ENCODE measurements at regions not wholly inside any gene's neighbourhood (a gene's known extent, or its start where the extent isn't known, plus 50 kb on each side); places are given as distances from the start of the nearest gene placed in this dataset.

DNA sequence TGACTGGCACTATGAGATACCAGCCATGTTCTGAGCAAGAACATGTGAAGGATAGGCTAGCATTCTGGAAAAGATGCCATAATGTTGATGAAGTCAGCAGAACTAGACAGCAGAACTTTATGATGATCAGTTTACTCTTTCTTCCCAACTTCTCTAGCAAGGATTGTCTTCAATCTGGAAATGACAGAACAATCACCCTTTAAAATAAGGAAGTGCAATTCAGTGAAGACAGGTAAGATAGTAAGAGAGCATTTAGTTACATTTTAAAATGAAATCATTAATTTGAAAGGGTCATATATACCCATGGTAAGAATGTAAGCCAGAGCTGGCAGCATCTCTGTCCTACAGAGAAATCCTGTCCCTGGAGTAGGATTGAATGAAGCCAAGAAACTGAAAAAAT, 66.0 kb upstream of the C12orf71 start:
- Histone ChIP-seq H3K4me3 (no peak overlapping the region), H3K4me1 (replicated peaks in 1 of 2) (no peaks in the 10 kb centered on the region), H3K36me3 (replicated peaks in 1 of 2) (no peaks in the 10 kb centered on the region), H3K27ac (no peak overlapping the region), H3K27me3 (no peaks in the 10 kb centered on the region), H3K9me3 (replicated peaks in 1 of 3) (no peaks in the 10 kb centered on the region)
- intact Hi-C loops (cut with DNase I) = no loop called here
- TF ChIP-seq, protein P1, sequence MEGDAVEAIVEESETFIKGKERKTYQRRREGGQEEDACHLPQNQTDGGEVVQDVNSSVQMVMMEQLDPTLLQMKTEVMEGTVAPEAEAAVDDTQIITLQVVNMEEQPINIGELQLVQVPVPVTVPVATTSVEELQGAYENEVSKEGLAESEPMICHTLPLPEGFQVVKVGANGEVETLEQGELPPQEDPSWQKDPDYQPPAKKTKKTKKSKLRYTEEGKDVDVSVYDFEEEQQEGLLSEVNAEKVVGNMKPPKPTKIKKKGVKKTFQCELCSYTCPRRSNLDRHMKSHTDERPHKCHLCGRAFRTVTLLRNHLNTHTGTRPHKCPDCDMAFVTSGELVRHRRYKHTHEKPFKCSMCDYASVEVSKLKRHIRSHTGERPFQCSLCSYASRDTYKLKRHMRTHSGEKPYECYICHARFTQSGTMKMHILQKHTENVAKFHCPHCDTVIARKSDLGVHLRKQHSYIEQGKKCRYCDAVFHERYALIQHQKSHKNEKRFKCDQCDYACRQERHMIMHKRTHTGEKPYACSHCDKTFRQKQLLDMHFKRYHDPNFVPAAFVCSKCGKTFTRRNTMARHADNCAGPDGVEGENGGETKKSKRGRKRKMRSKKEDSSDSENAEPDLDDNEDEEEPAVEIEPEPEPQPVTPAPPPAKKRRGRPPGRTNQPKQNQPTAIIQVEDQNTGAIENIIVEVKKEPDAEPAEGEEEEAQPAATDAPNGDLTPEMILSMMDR (IDR thresholded peaks at IDR 0.05) = no peak
- TF ChIP-seq POLR2A (IDR thresholded peaks at IDR 0.05) = no peak
- no peak for DNase-seq

GRCh38 chr12:27148791-27149190, 66.4 kb upstream of the C12orf71 start:
- H3K27ac ChIP-seq = no peak overlapping the region
- H3K4me1 ChIP-seq (replicated peaks in 1 of 2) = no peaks in the 10 kb centered on the region
- intact Hi-C loops (cut with DNase I) = no loop called here
- no peak for DNase-seq
- no peak overlapping the region for H3K4me3 ChIP-seq
- TF ChIP-seq POLR2A (IDR thresholded peaks at IDR 0.05) = no peak
- TF ChIP-seq, protein P1 (IDR thresholded peaks at IDR 0.05) = no peak
- H3K9me3 ChIP-seq (replicated peaks in 1 of 3) = no peaks in the 10 kb centered on the region
- no peaks in the 10 kb centered on the region for H3K36me3 ChIP-seq (replicated peaks in 1 of 2)
- no peaks in the 10 kb centered on the region for H3K27me3 ChIP-seq
- WGBS, 4 donors = 59 to 78% (median 71%) methylated on average over 2 of the region's 2 CpGs

DNA sequence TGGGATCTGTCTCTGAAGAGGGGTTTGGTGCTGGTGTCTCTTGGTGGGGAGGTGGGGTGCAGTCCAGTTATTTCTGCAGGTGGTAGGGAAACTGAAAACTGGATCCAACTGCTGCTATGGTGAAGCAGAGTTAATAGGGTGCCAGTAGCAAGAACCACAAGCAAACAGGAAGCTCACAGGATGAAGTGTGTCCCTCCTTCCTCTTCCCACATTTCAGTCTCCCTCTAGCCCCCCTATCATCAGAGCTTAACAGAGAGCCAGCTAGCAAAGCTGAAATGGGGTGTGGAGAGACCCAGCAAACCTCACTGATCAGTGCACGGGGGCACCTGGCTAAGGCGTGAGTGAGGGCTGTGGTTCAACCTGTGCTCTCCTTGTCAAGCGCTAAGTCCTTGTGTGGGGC, 69.1 kb upstream of the C12orf71 start:
- no peak overlapping the region for H3K27ac ChIP-seq
- intact Hi-C loops (cut with DNase I) = no loop called here
- no peaks in the 10 kb centered on the region for H3K27me3 ChIP-seq
- no peak overlapping the region for H3K4me3 ChIP-seq
- TF ChIP-seq, protein P1 (IDR thresholded peaks at IDR 0.05) = no peak
- no peak for TF ChIP-seq POLR2A (IDR thresholded peaks at IDR 0.05)
- H3K4me1 ChIP-seq (replicated peaks in 1 of 2) = no peaks in the 10 kb centered on the region
- H3K36me3 ChIP-seq (replicated peaks in 1 of 2) = no peaks in the 10 kb centered on the region
- DNase-seq = no peak
- 87 to 94% (median 88%) methylated on average over 2 to 3 of the region's 3 CpGs for WGBS, 4 donors
- no peaks in the 10 kb centered on the region for H3K9me3 ChIP-seq (replicated peaks in 1 of 3)

- TF ChIP-seq, protein P1 (IDR thresholded peaks at IDR 0.05) = no peak
- no peak for TF ChIP-seq POLR2A (IDR thresholded peaks at IDR 0.05)
- Histone ChIP-seq H3K9me3 (replicated peaks in 1 of 3) (no peaks in the 10 kb centered on the region), H3K4me1 (replicated peaks in 1 of 2) (no peaks in the 10 kb centered on the region), H3K36me3 (replicated peaks in 1 of 2) (no peaks in the 10 kb centered on the region), H3K27ac (no peak overlapping the region), H3K27me3 (no peaks in the 10 kb centered on the region), H3K4me3 (no peak overlapping the region)
- WGBS, 4 donors = 81 to 90% (median 86%) methylated on average over 6 of the region's 6 CpGs
- DNase-seq = no peak
- intact Hi-C loops (cut with DNase I) = no loop called here
Measured at GRCh38 chr12:27158297-27158696, 75.9 kb upstream of the C12orf71 start.
